Pancreas (tissue), 10 donors: ENCODE measurements at regions not wholly inside any gene's neighbourhood (a gene's known extent, or its start where the extent isn't known, plus 50 kb on each side); places are given as distances from the start of the nearest gene placed in this dataset.
A peak's percentile ranks its signal among the peaks of the same experiment; 100 is the strongest.

Source experiments
- ATAC-seq, 4 donors: fragments of 200-7000 bp; cut with Tn5 transposase; one replicate each; pipeline versions ENCODE4 v1.8.0 to v1.9.1; 2020; ENCODE audit warnings: mild to moderate bottlenecking in 4 of 4, moderate library complexity in 4 of 4
- DNase-seq, 6 donors: peaks; one replicate each; pipeline ENCODE4 v3.0.0-alpha.2; 2020
- FAIRE-seq: peaks from 2 replicates; lab custom pipeline; 2012; peaks lifted over from hg19 to GRCh38; lab: Jason Lieb, UNC
- H3K27ac ChIP-seq, 4 donors: fragments of 200-600 bp; sonication (generic); 1 replicate in 3 of 4; 2 replicates in 1 of 4; pipeline versions ENCODE4 v1.5.0 to v1.8.0; 2020
- H3K27me3 ChIP-seq, 4 donors: fragments of 200-600 bp; one replicate each; pipeline ENCODE4 v1.8.0; 2021
- H3K36me3 ChIP-seq, 3 donors: fragments of 200-600 bp; sonication (generic) in 1 of 3; one replicate each; pipeline versions ENCODE4 v1.5.0 to v1.8.0; 2020 to 2021
- H3K4me1 ChIP-seq, 3 donors: fragments of 200-600 bp; one replicate each; pipeline ENCODE4 v1.8.0; 2021
- H3K4me3 ChIP-seq, 4 donors: fragments of 200-600 bp; sonication (generic) in 2 of 4; one replicate each; pipeline versions ENCODE4 v1.5.0 to v1.8.0; 2020 to 2021
- H3K9me3 ChIP-seq, 4 donors: fragments of 200-600 bp; one replicate each; pipeline ENCODE4 v1.8.0; 2021
- CTCF ChIP-seq, 4 donors: fragments of 200-600 bp; sonication (generic) in 3 of 4; IDR thresholded peaks; one replicate each; pipeline versions ENCODE4 v1.5.0 to v1.8.0; 2021; ENCODE audit warnings: antibody characterized with exemption in 4 of 4
- WGBS, 2 donors: extraction: QIAGEN DNeasy Blood & Tissue Kit; methylation state at CpG; one replicate each; pipeline ENCODE4 v1.1.7; 2013; 5-methylcytosine and 5-hydroxymethylcytosine counted together
- intact Hi-C, 3 donors: fragments of 100-400 bp; cut with DNase I; formaldehyde crosslinking; loops; one replicate each; pipeline versions ENCODE4 v1.11.1 to v1.14.2; 2022
- donor health status: healthy with polysubstance abuse.
- donor health status: DM: no; HTN: no; CAD: no; lungs with moderate emphysema.
- donor health status: DM: no; HTN: no; CAD: no.
- donor health status: control.
- donor health status: control.
- donor health status: Bipolar disorder and iron deficiency.
- donor health status: DM: yes; HTN: yes; CAD: no.
- donor health status: DM: no; HTN: no; CAD: no.
- donor health status: DM: no; HTN: no; CAD: no.
- donor health status: DM: yes; HTN: yes; CAD: no.

- Histone ChIP-seq H3K9me3 (no peaks in the 10 kb centered on the region), H3K4me3 (no peak overlapping the region), H3K4me1 (no peaks in the 10 kb centered on the region), H3K36me3 (no peaks in the 10 kb centered on the region), H3K27me3 (no peaks in the 10 kb centered on the region), H3K27ac (no peak overlapping the region)
- DNase-seq (no peak), ATAC-seq (no peak), FAIRE-seq (no peak)
- TF ChIP-seq CTCF (IDR thresholded peaks at IDR 0.05), result no peak
- intact Hi-C loops, result no loop called here
- 56 to 79% methylated on average over 2 of the region's 2 CpGs for WGBS, 2 donors
Measured at GRCh38 chr2:156046900-156047299, 285.6 kb downstream of the NR4A2 start.

- H3K4me3 ChIP-seq, result no peak overlapping the region
- FAIRE-seq (no peak), ATAC-seq (no peak), DNase-seq (no peak)
- intact Hi-C loops, result no loop called here
- no peaks in the 10 kb centered on the region for H3K4me1 ChIP-seq
- TF ChIP-seq CTCF (IDR thresholded peaks at IDR 0.05), result no peak
- no peaks in the 10 kb centered on the region for H3K27me3 ChIP-seq
- H3K9me3 ChIP-seq, result no peaks in the 10 kb centered on the region
- H3K36me3 ChIP-seq, result no peaks in the 10 kb centered on the region
- no peak overlapping the region for H3K27ac ChIP-seq
Measured at GRCh38 chr2:156042895-156043294, 289.6 kb downstream of the NR4A2 start.

GRCh38 chr2:156038021-156038420 is 294.5 kb downstream of the NR4A2 start:
- H3K27me3 ChIP-seq, result no peaks in the 10 kb centered on the region
- no peaks in the 10 kb centered on the region for H3K4me1 ChIP-seq
- ATAC-seq (no peak), FAIRE-seq (no peak), DNase-seq (peak in 2 of 6 donors; percentile 7 to 12)
- WGBS, 2 donors, result 99 to 100% methylated on average over 1 of the region's 1 CpG
- no peaks in the 10 kb centered on the region for H3K9me3 ChIP-seq
- TF ChIP-seq CTCF (IDR thresholded peaks at IDR 0.05), result no peak
- intact Hi-C loops, result no loop called here
- no peak overlapping the region for H3K27ac ChIP-seq
- H3K4me3 ChIP-seq, result no peak overlapping the region
- no peaks in the 10 kb centered on the region for H3K36me3 ChIP-seq

DNA sequence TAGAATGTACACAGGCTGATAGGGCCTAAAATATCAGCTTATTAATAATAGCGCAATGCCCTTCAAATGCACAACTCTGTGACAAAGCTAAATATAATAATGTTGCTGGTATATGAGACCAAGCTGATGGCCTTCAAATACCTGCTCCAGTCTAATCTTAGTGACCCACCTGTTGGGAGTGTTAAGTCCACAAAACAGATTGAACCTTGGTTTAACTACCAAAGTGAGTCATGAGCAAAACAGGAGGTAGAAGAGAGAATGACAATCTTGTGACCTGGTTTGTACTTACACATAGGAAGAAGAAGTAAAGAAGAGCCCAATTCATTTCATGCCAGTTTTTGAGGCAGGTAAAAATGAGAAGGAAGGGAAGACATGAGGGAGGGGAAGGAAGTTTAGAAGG is 295.0 kb downstream of the NR4A2 start:
- ATAC-seq, result peak; percentile 46 to 67 (median 54)

DNA sequence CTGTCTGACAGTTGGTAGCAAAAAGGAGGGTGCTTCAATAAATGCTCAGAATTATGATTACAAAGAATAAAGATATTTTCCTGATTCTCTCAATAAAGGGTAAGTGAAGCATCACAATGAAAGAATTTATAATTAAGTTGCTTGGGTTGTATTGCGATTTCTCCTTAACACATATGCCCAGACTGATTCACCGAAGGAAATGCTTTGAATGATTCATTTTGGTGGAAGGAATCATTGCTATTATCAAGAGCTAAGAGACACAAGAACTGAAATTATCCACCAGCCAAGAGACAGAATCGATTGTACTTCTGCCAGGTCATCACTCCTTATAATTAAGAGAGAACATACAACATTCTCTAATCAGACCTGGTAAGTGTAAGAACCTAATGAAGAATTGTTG is 301.4 kb downstream of the NR4A2 start:
- Histone ChIP-seq H3K4me1 (no peaks in the 10 kb centered on the region), H3K4me3 (no peak overlapping the region), H3K27me3 (no peaks in the 10 kb centered on the region), H3K36me3 (no peaks in the 10 kb centered on the region), H3K27ac (no peak overlapping the region), H3K9me3 (no peaks in the 10 kb centered on the region)
- FAIRE-seq, result no peak
- no peak for TF ChIP-seq CTCF (IDR thresholded peaks at IDR 0.05)
- intact Hi-C loops, result no loop called here
- WGBS, 2 donors, result 77 to 89% methylated on average over 3 of the region's 3 CpGs
- no peak for ATAC-seq
- DNase-seq, result no peak

More for the DNA sequence above, 295.0 kb downstream of the NR4A2 start:
- H3K27me3 ChIP-seq, result no peaks in the 10 kb centered on the region
- H3K9me3 ChIP-seq, result no peaks in the 10 kb centered on the region
- 41 to 55% methylated on average over 1 of the region's 1 CpG for WGBS, 2 donors
- FAIRE-seq (no peak), DNase-seq (no peak)
- no peak overlapping the region for H3K27ac ChIP-seq
- no peak for TF ChIP-seq CTCF (IDR thresholded peaks at IDR 0.05)
- intact Hi-C loops, result no loop called here
- no peak overlapping the region for H3K4me3 ChIP-seq
- no peaks in the 10 kb centered on the region for H3K4me1 ChIP-seq
- no peaks in the 10 kb centered on the region for H3K36me3 ChIP-seq
